ENCODE measurements at regions not wholly inside any gene's neighbourhood (a gene's known extent, or its start where the extent isn't known, plus 50 kb on each side); places are given as distances from the start of the nearest gene placed in this dataset.
A peak's percentile ranks its signal among the peaks of the same experiment; 100 is the strongest.

GRCh38 chr7:22667187-22667561, 59.8 kb upstream of the IL6 start:
- Histone ChIP-seq H2AFZ (ENCODE audit: low read length) (no peak overlapping the region), H3K27me3 (ENCODE audit: control insufficient read depth, insufficient read depth, low read length) (no peaks in the 10 kb centered on the region), H3K4me1 (ENCODE audit: control insufficient read depth, extremely low read depth, insufficient read depth, low read length) (peaks cover 19% of the 10 kb centered on the region), H3K9me3 (ENCODE audit: control insufficient read depth, insufficient read depth, low read depth, low read length) (no peaks in the 10 kb centered on the region), H3K27ac (ENCODE audit: insufficient read depth, low read length) (peak overlapping the region; percentile 30), H3K79me2 (ENCODE audit: control insufficient read depth, insufficient read depth, low read length) (no peaks in the 10 kb centered on the region), H3K4me3 (replicated peaks in 1 of 4; ENCODE audit: control extremely low read depth in 1 of 4, insufficient read depth in 1 of 4, low read depth in 3 of 4, low read length in 4 of 4) (no peak overlapping the region), H3K9ac (ENCODE audit: insufficient read depth, low read length) (no peak overlapping the region), H3K4me2 (ENCODE audit: extremely low read depth, insufficient read depth, low read length) (no peak overlapping the region), H4K20me1 (ENCODE audit: control insufficient read depth, extremely low read depth, insufficient read depth, low read length) (no peaks in the 10 kb centered on the region), H3K36me3 (ENCODE audit: control insufficient read depth, insufficient read depth, low read length) (no peaks in the 10 kb centered on the region)
- no peak for DNase-seq (ENCODE audit: low read depth in 2 of 2)
- no peak for TF ChIP-seq EZH2 (IDR thresholded peaks at IDR 0.05; ENCODE audit: low read length, missing control alignments)
- TF ChIP-seq CTCF (conservative IDR thresholded peaks at IDR 0.05 in 1 of 2, IDR thresholded peaks at IDR 0.05 in 1 of 2; ENCODE audit: low read depth in 1 of 2, low read length in 2 of 2) = no peak

GRCh38 chr7:22666732-22667131, 60.3 kb upstream of the IL6 start:
- Histone ChIP-seq H3K27ac (ENCODE audit: insufficient read depth, low read length) (no peak overlapping the region), H3K9me3 (ENCODE audit: control insufficient read depth, insufficient read depth, low read depth, low read length) (no peaks in the 10 kb centered on the region), H3K4me1 (ENCODE audit: control insufficient read depth, extremely low read depth, insufficient read depth, low read length) (peaks cover 17% of the 10 kb centered on the region), H3K9ac (ENCODE audit: insufficient read depth, low read length) (no peak overlapping the region), H3K27me3 (ENCODE audit: control insufficient read depth, insufficient read depth, low read length) (no peaks in the 10 kb centered on the region), H3K79me2 (ENCODE audit: control insufficient read depth, insufficient read depth, low read length) (no peaks in the 10 kb centered on the region), H3K36me3 (ENCODE audit: control insufficient read depth, insufficient read depth, low read length) (no peaks in the 10 kb centered on the region), H2AFZ (ENCODE audit: low read length) (no peak overlapping the region), H3K4me3 (replicated peaks in 1 of 4; ENCODE audit: control extremely low read depth in 1 of 4, insufficient read depth in 1 of 4, low read depth in 3 of 4, low read length in 4 of 4) (no peak overlapping the region), H3K4me2 (ENCODE audit: extremely low read depth, insufficient read depth, low read length) (no peak overlapping the region), H4K20me1 (ENCODE audit: control insufficient read depth, extremely low read depth, insufficient read depth, low read length) (no peaks in the 10 kb centered on the region)
- DNase-seq (ENCODE audit: low read depth in 2 of 2) = peak; percentile 38 to 75
- TF ChIP-seq EZH2 (IDR thresholded peaks at IDR 0.05; ENCODE audit: low read length, missing control alignments) (no peak), CTCF (conservative IDR thresholded peaks at IDR 0.05 in 1 of 2, IDR thresholded peaks at IDR 0.05 in 1 of 2; ENCODE audit: low read depth in 1 of 2, low read length in 2 of 2) (no peak)

- Histone ChIP-seq H3K79me2 (ENCODE audit: control insufficient read depth, insufficient read depth, low read length) (no peaks in the 10 kb centered on the region), H2AFZ (ENCODE audit: low read length) (no peak overlapping the region), H3K4me3 (replicated peaks in 1 of 4; ENCODE audit: control extremely low read depth in 1 of 4, insufficient read depth in 1 of 4, low read depth in 3 of 4, low read length in 4 of 4) (no peak overlapping the region), H3K4me1 (ENCODE audit: control insufficient read depth, extremely low read depth, insufficient read depth, low read length) (peaks cover 11% of the 10 kb centered on the region), H3K27ac (ENCODE audit: insufficient read depth, low read length) (no peak overlapping the region), H3K27me3 (ENCODE audit: control insufficient read depth, insufficient read depth, low read length) (no peaks in the 10 kb centered on the region), H3K9ac (ENCODE audit: insufficient read depth, low read length) (no peak overlapping the region), H4K20me1 (ENCODE audit: control insufficient read depth, extremely low read depth, insufficient read depth, low read length) (no peaks in the 10 kb centered on the region), H3K9me3 (ENCODE audit: control insufficient read depth, insufficient read depth, low read depth, low read length) (no peaks in the 10 kb centered on the region), H3K4me2 (ENCODE audit: extremely low read depth, insufficient read depth, low read length) (no peak overlapping the region), H3K36me3 (ENCODE audit: control insufficient read depth, insufficient read depth, low read length) (no peaks in the 10 kb centered on the region)
- no peak for TF ChIP-seq CTCF (conservative IDR thresholded peaks at IDR 0.05 in 1 of 2, IDR thresholded peaks at IDR 0.05 in 1 of 2; ENCODE audit: low read depth in 1 of 2, low read length in 2 of 2)
- no peak for TF ChIP-seq EZH2 (IDR thresholded peaks at IDR 0.05; ENCODE audit: low read length, missing control alignments)
- DNase-seq (ENCODE audit: low read depth in 2 of 2) = peak in 1 of 2 donors; percentile 23
These were observed 61.1 kb upstream of the IL6 start for GRCh38 chr7:22665923-22666322.
